ENCODE measurements at regions not wholly inside any gene's neighbourhood (a gene's known extent, or its start where the extent isn't known, plus 50 kb on each side); places are given as distances from the start of the nearest gene placed in this dataset.

DNA sequence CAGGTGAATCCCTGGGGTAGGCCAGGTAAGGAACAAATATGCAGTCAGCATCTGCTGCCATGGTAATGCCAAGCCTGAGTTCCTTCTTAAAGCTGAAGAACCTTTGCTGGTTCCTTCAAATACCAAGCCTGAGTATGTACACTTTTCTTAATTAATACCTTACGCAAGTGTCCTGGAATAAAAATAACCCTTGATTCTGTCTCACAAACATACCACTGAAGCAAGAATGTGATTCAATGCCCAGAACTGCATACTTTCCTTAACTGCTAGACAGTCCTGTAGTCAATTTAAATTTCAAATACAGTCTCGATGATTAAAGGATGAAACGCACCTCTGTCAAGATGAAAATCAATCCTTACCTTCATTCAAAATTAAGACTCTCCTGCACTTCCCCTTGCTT, 634.0 kb upstream of the CHRM3 start:
- DNase-seq (ENCODE audit: extremely low read depth in 1 of 4, low spot score in 3 of 4) (no peak), ATAC-seq (no peak), FAIRE-seq (no peak)
- TF ChIP-seq TRIM24 (IDR thresholded peaks at IDR 0.05) (no peak), ZNF695 (CRISPR knock-in tag; IDR thresholded peaks at IDR 0.05) (no peak), ZEB2 (IDR thresholded peaks at IDR 0.05) (no peak), JUNB (CRISPR knock-in tag; conservative IDR thresholded peaks at IDR 0.05) (no peak)
- TF ChIP-seq, protein P1, sequence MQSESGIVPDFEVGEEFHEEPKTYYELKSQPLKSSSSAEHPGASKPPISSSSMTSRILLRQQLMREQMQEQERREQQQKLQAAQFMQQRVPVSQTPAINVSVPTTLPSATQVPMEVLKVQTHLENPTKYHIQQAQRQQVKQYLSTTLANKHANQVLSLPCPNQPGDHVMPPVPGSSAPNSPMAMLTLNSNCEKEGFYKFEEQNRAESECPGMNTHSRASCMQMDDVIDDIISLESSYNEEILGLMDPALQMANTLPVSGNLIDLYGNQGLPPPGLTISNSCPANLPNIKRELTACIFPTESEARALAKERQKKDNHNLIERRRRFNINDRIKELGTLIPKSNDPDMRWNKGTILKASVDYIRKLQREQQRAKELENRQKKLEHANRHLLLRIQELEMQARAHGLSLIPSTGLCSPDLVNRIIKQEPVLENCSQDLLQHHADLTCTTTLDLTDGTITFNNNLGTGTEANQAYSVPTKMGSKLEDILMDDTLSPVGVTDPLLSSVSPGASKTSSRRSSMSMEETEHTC (IDR thresholded peaks at IDR 0.05), result no peak
- TF ChIP-seq, protein P2, sequence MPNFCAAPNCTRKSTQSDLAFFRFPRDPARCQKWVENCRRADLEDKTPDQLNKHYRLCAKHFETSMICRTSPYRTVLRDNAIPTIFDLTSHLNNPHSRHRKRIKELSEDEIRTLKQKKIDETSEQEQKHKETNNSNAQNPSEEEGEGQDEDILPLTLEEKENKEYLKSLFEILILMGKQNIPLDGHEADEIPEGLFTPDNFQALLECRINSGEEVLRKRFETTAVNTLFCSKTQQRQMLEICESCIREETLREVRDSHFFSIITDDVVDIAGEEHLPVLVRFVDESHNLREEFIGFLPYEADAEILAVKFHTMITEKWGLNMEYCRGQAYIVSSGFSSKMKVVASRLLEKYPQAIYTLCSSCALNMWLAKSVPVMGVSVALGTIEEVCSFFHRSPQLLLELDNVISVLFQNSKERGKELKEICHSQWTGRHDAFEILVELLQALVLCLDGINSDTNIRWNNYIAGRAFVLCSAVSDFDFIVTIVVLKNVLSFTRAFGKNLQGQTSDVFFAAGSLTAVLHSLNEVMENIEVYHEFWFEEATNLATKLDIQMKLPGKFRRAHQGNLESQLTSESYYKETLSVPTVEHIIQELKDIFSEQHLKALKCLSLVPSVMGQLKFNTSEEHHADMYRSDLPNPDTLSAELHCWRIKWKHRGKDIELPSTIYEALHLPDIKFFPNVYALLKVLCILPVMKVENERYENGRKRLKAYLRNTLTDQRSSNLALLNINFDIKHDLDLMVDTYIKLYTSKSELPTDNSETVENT (CRISPR knock-in tag; IDR thresholded peaks at IDR 0.05), result no peak
- Histone ChIP-seq H3K27ac (ENCODE audit: extremely low read depth, low read depth, low read length) (no peak overlapping the region), H3K9ac (ENCODE audit: insufficient read depth in 1 of 2, low read depth in 2 of 2, low read length in 2 of 2) (no peak overlapping the region), H3K4me3 (no peak overlapping the region), H3K4me2 (ENCODE audit: insufficient read depth, low read length) (no peak overlapping the region), H4K20me1 (replicated peaks; ENCODE audit: control insufficient read depth, insufficient read depth, low read length) (no peaks in the 10 kb centered on the region), H3K79me2 (ENCODE audit: control insufficient read depth, insufficient read depth, low read length) (no peaks in the 10 kb centered on the region), H2AFZ (ENCODE audit: low read depth, low read length) (no peak overlapping the region), H3K9me3 (replicated peaks; ENCODE audit: control insufficient read depth, insufficient read depth, low read depth, low read length) (no peaks in the 10 kb centered on the region; the same call in 1 of the 2 replicates), H3K4me1 (replicated peaks in 1 of 2; ENCODE audit: control insufficient read depth in 2 of 2, insufficient read depth in 2 of 2, low read length in 2 of 2) (no peaks in the 10 kb centered on the region), H3K27me3 (ENCODE audit: control insufficient read depth in 2 of 2, insufficient read depth in 2 of 2, low read length in 2 of 2) (no peaks in the 10 kb centered on the region), H3K36me3 (ENCODE audit: control insufficient read depth, insufficient read depth, low read length) (no peaks in the 10 kb centered on the region), H3K9me1 (ENCODE audit: control insufficient read depth, insufficient read depth, low read length) (no peaks in the 10 kb centered on the region)
- ChIA-PET CTCF (ENCODE audit: low intra/inter-chr PET ratio) (no interaction called here), POLR2A (no interaction called here)
- 0% methylated on average over 3 of the region's 3 CpGs for WGBS (ENCODE audit: insufficient coverage, low coverage, missing lambda C conversion rate)
- intact Hi-C loops (cut with micrococcal nuclease), result no loop called here
- BruUV-seq (replicated peaks), result no TSS peak
- in situ Hi-C loops (cut with MboI), result no loop called here

Data from K562 (cell line).